Lower lobe of right lung (tissue), 2 donors: ENCODE measurements at regions not wholly inside any gene's neighbourhood (a gene's known extent, or its start where the extent isn't known, plus 50 kb on each side); places are given as distances from the start of the nearest gene placed in this dataset.

Experiments used
- ATAC-seq, 2 donors: fragments of 200-7000 bp; cut with Tn5 transposase; one replicate each; pipeline ENCODE4 v1.9.1; 2020 to 2022; ENCODE audit warnings: mild to moderate bottlenecking in 2 of 2, moderate library complexity in 2 of 2
- DNase-seq: peaks from one replicate; pipeline ENCODE4 v3.0.0-alpha.2; 2020
- H3K27ac ChIP-seq: fragments of 200-600 bp; one replicate; pipeline ENCODE4 v1.8.0; 2022
- H3K27me3 ChIP-seq: fragments of 200-600 bp; one replicate; pipeline ENCODE4 v1.8.0; 2022; ENCODE audit warnings: low read depth
- H3K36me3 ChIP-seq: fragments of 200-600 bp; one replicate; pipeline ENCODE4 v1.8.0; 2022; ENCODE audit warnings: mild to moderate bottlenecking
- H3K4me1 ChIP-seq: fragments of 200-600 bp; one replicate; pipeline ENCODE4 v1.8.0; 2022
- H3K4me3 ChIP-seq: fragments of 200-600 bp; one replicate; pipeline ENCODE4 v1.8.0; 2022; ENCODE audit warnings: mild to moderate bottlenecking
- H3K9me3 ChIP-seq: fragments of 200-600 bp; one replicate; pipeline ENCODE4 v1.8.0; 2022
- CTCF ChIP-seq: fragments of 200-600 bp; IDR thresholded peaks from one replicate; pipeline ENCODE4 v1.8.0; 2022; ENCODE audit warnings: antibody characterized with exemption, mild to moderate bottlenecking
- intact Hi-C: fragments of 100-400 bp; cut with DNase I; formaldehyde crosslinking; loops from one replicate; pipeline ENCODE4 v1.11.0; 2022
- donor health status: DM: no; HTN: yes; CAD: no; lungs with severe emphysema.

- intact Hi-C loops: no loop called here
- Histone ChIP-seq H3K9me3 (no peaks in the 10 kb centered on the region), H3K27ac (no peak overlapping the region), H3K4me3 (no peak overlapping the region), H3K27me3 (no peaks in the 10 kb centered on the region), H3K4me1 (peaks cover 10% of the 10 kb centered on the region), H3K36me3 (no peaks in the 10 kb centered on the region)
- TF ChIP-seq CTCF: no peak
- ATAC-seq (no peak), DNase-seq (no peak)
These were observed 50.6 kb upstream of the IL1R1 start for GRCh38 chr2:102091908-102092307.

- Histone ChIP-seq H3K4me3 (no peak overlapping the region), H3K9me3 (no peaks in the 10 kb centered on the region), H3K36me3 (no peaks in the 10 kb centered on the region), H3K27me3 (no peaks in the 10 kb centered on the region), H3K4me1 (peaks cover 10% of the 10 kb centered on the region), H3K27ac (no peak overlapping the region)
- no peak for DNase-seq
- no peak for ATAC-seq
- intact Hi-C loops: no loop called here
- TF ChIP-seq CTCF: no peak
These were observed 50.0 kb upstream of the IL1R1 start for GRCh38 chr2:102092535-102092934.
